ENCODE measurements at regions not wholly inside any gene's neighbourhood (a gene's known extent, or its start where the extent isn't known, plus 50 kb on each side); places are given as distances from the start of the nearest gene placed in this dataset.
"Not testable (repeated sequence)": the region's sequence is repeated elsewhere in the genome, so short reads cannot be mapped to it uniquely, and the experiment has no call there.

- FAIRE-seq: no peak
Measured at GRCh38 chr18:55912919-55913318, 324.9 kb upstream of the TCF4 start.

GRCh38 chr18:55912071-55912470 is 324.1 kb upstream of the TCF4 start:
- FAIRE-seq: no peak

GRCh38 chr18:55910296-55910695 is 322.3 kb upstream of the TCF4 start:
- no peak for FAIRE-seq

GRCh38 chr18:55908901-55909366 is 320.9 kb upstream of the TCF4 start:
- no peak for FAIRE-seq

GRCh38 chr18:55907453-55908175 is 319.6 kb upstream of the TCF4 start:
- no peak for FAIRE-seq

- FAIRE-seq: no peak
Measured at GRCh38 chr18:55906536-55906935, 318.5 kb upstream of the TCF4 start.

GRCh38 chr18:55903911-55904310 is 315.9 kb upstream of the TCF4 start:
- FAIRE-seq: no peak

- no peak for FAIRE-seq
Measured at GRCh38 chr18:55900380-55900779, 312.4 kb upstream of the TCF4 start.

GRCh38 chr18:55897091-55897689 is 309.2 kb upstream of the TCF4 start:
- no peak for FAIRE-seq

GRCh38 chr18:55893948-55894347 is 306.0 kb upstream of the TCF4 start:
- no peak for FAIRE-seq

- FAIRE-seq: not testable (repeated sequence)
Measured at GRCh38 chr18:55892862-55893813, 305.1 kb upstream of the TCF4 start.

- no peak for FAIRE-seq
Measured at GRCh38 chr18:55886886-55887285, 298.9 kb upstream of the TCF4 start.

GRCh38 chr18:55884498-55884897 is 296.5 kb upstream of the TCF4 start:
- no peak for FAIRE-seq

- no peak for FAIRE-seq
Measured at GRCh38 chr18:55880617-55881016, 292.6 kb upstream of the TCF4 start.

GRCh38 chr18:55879331-55879730 is 291.3 kb upstream of the TCF4 start:
- FAIRE-seq: no peak

GRCh38 chr18:55878224-55878623 is 290.2 kb upstream of the TCF4 start:
- no peak for FAIRE-seq

- no peak for FAIRE-seq
Measured at GRCh38 chr18:55877321-55877720, 289.3 kb upstream of the TCF4 start.

GRCh38 chr18:55876254-55876653 is 288.3 kb upstream of the TCF4 start:
- FAIRE-seq: no peak

GRCh38 chr18:55875371-55875901 is 287.4 kb upstream of the TCF4 start:
- FAIRE-seq: no peak

- FAIRE-seq: no peak
Measured at GRCh38 chr18:55869556-55870501, 281.8 kb upstream of the TCF4 start.

- no peak for FAIRE-seq
Measured at GRCh38 chr18:55868909-55869308, 280.9 kb upstream of the TCF4 start.

GRCh38 chr18:55866886-55867285 is 278.9 kb upstream of the TCF4 start:
- FAIRE-seq: no peak

Measured in colon (tissue), 2 donors.